Neural cell (in vitro differentiated cells): ENCODE measurements at regions not wholly inside any gene's neighbourhood (a gene's known extent, or its start where the extent isn't known, plus 50 kb on each side); places are given as distances from the start of the nearest gene placed in this dataset.

Source experiments
- H2AFZ ChIP-seq: fragments of 200-600, 300-800 bp; sonication (generic), shearing (Covaris generic); 2 replicates; pipeline ENCODE4 v1.6.0; 2014; ENCODE audit warnings: low read depth, mild to moderate bottlenecking, antibody characterized with exemption, low read length, moderate library complexity
- H3F3A ChIP-seq: fragments of 200-600 bp; shearing (Covaris generic); 2 replicates; pipeline ENCODE4 v1.6.1; 2016; ENCODE audit warnings: mild to moderate bottlenecking, moderate library complexity, mixed read lengths, antibody characterized with exemption, low read length; ENCODE audit not compliant: insufficient read depth, poor library complexity, severe bottlenecking
- H3K27ac ChIP-seq: fragments of 200-600, 300-800 bp; sonication (generic), shearing (Covaris generic); 2 replicates; pipeline ENCODE4 v1.5.1; 2014; ENCODE audit warnings: mild to moderate bottlenecking, low read length, moderate library complexity
- H3K27me3 ChIP-seq: fragments of 300-800, 200-600 bp; sonication (generic), shearing (Covaris generic); 2 replicates; pipeline ENCODE4 v1.6.0; 2014; ENCODE audit warnings: mild to moderate bottlenecking, low read depth, low read length, moderate library complexity; ENCODE audit not compliant: insufficient read depth
- H3K36me3 ChIP-seq: fragments of 300-800, 200-600 bp; sonication (generic), shearing (Covaris generic); 2 replicates; pipeline ENCODE4 v1.5.1; 2014; ENCODE audit warnings: mild to moderate bottlenecking, antibody characterized with exemption, low read length, moderate library complexity; ENCODE audit not compliant: insufficient read depth
- H3K4me2 ChIP-seq: fragments of 300-800, 200-600 bp; sonication (generic), shearing (Covaris generic); 2 replicates; pipeline ENCODE4 v1.6.0; 2014; ENCODE audit warnings: mild to moderate bottlenecking, low read length
- H3K4me3 ChIP-seq: fragments of 300-800, 200-600 bp; sonication (generic), shearing (Covaris generic); 2 replicates; pipeline ENCODE4 v1.5.1; 2014; ENCODE audit warnings: mild to moderate bottlenecking, low read length, moderate library complexity
- H3K79me2 ChIP-seq: fragments of 200-600 bp; shearing (Covaris generic); replicated peaks from 2 replicates; pipeline ENCODE4 v1.6.0; 2014; ENCODE audit warnings: mild to moderate bottlenecking, low read length, moderate library complexity; ENCODE audit not compliant: insufficient read depth
- H3K9ac ChIP-seq: fragments of 300-800, 200-600 bp; sonication (generic), shearing (Covaris generic); 2 replicates; pipeline ENCODE4 v1.6.1; 2016; ENCODE audit warnings: mild to moderate bottlenecking, low read length, mixed read lengths
- H3K9me2 ChIP-seq: fragments of 200-600 bp; shearing (Covaris generic); 2 replicates; pipeline ENCODE4 v1.6.1; 2016; ENCODE audit warnings: mild to moderate bottlenecking, low read length, mixed read lengths; ENCODE audit not compliant: insufficient read depth
- H3K9me3 ChIP-seq: fragments of 200-600, 300-800 bp; sonication (generic), shearing (Covaris generic); 2 replicates; pipeline ENCODE4 v1.6.1; 2016; ENCODE audit warnings: mild to moderate bottlenecking, mixed run types, low read length, moderate library complexity, mixed read lengths
- H4K20me1 ChIP-seq: fragments of 200-600 bp; shearing (Covaris generic); 2 replicates; pipeline ENCODE4 v1.6.1; 2016; ENCODE audit warnings: mild to moderate bottlenecking, mixed run types; ENCODE audit not compliant: insufficient read depth
- CTCF ChIP-seq: fragments of 450-650 bp; IDR thresholded peaks from 2 replicates; pipeline ENCODE4 v1.5.1; 2014; ENCODE audit warnings: antibody characterized with exemption, mild to moderate bottlenecking, moderate library complexity; ENCODE audit not compliant: poor library complexity, severe bottlenecking
- EP300 ChIP-seq: fragments of 450-650 bp; conservative IDR thresholded peaks from 2 replicates; pipeline ENCODE4 v1.6.1; 2014; ENCODE audit warnings: antibody characterized with exemption, mild to moderate bottlenecking, moderate library complexity; ENCODE audit not compliant: poor library complexity, severe bottlenecking
- EZH2 ChIP-seq: fragments of 200-600, 300-800 bp; shearing (Covaris generic), sonication (generic); IDR thresholded peaks from 2 replicates; pipeline ENCODE4 v1.6.1; 2014; ENCODE audit warnings: antibody characterized with exemption, low read length, borderline replicate concordance, mild to moderate bottlenecking; ENCODE audit not compliant: insufficient read depth, poor library complexity, severe bottlenecking
- MXI1 ChIP-seq: fragments of 450-650 bp; conservative IDR thresholded peaks from 2 replicates; pipeline ENCODE4 v1.6.1; 2014; ENCODE audit warnings: antibody characterized with exemption, mild to moderate bottlenecking; ENCODE audit not compliant: poor library complexity, severe bottlenecking
- POLR2AphosphoS5 ChIP-seq: IDR thresholded peaks from 2 replicates; pipeline ENCODE4 v1.6.1; 2012
- RAD21 ChIP-seq: fragments of 450-650 bp; conservative IDR thresholded peaks from 2 replicates; pipeline ENCODE4 v1.6.1; 2014; ENCODE audit warnings: antibody characterized with exemption, mild to moderate bottlenecking, moderate library complexity
- REST ChIP-seq: IDR thresholded peaks from 2 replicates; pipeline ENCODE4 v1.6.1; 2012; ENCODE audit warnings: borderline replicate concordance
- SMC3 ChIP-seq: fragments of 450-650 bp; conservative IDR thresholded peaks from 2 replicates; pipeline ENCODE4 v1.6.1; 2014; ENCODE audit warnings: antibody characterized with exemption, mild to moderate bottlenecking, moderate library complexity; ENCODE audit not compliant: poor library complexity
- TAF1 ChIP-seq: IDR thresholded peaks from 2 replicates; pipeline ENCODE4 v1.6.1; 2012; ENCODE audit warnings: low read depth

- no peak overlapping the region for H3K4me3 ChIP-seq
- TF ChIP-seq EP300 (no peak), CTCF (no peak), SMC3 (no peak), POLR2AphosphoS5 (no peak), REST (no peak), MXI1 (no peak), RAD21 (no peak), EZH2 (no peak), TAF1 (no peak)
- H3K9me3 ChIP-seq = no peaks in the 10 kb centered on the region
- no peaks in the 10 kb centered on the region for H3K27me3 ChIP-seq
- no peaks in the 10 kb centered on the region for H3K79me2 ChIP-seq
- no peak overlapping the region for H3K27ac ChIP-seq
- no peak overlapping the region for H3K9ac ChIP-seq
- H4K20me1 ChIP-seq = no peaks in the 10 kb centered on the region
- H2AFZ ChIP-seq = no peak overlapping the region
- H3F3A ChIP-seq = no peaks in the 10 kb centered on the region
- no peaks in the 10 kb centered on the region for H3K9me2 ChIP-seq
- no peaks in the 10 kb centered on the region for H3K36me3 ChIP-seq
- H3K4me2 ChIP-seq = no peak overlapping the region
These were observed 1145.9 kb upstream of the LRRTM3 start for GRCh38 chr10:65779985-65780384.

- Histone ChIP-seq H3K4me3 (no peak overlapping the region), H3F3A (no peaks in the 10 kb centered on the region), H3K9ac (no peak overlapping the region), H3K27ac (no peak overlapping the region), H2AFZ (no peak overlapping the region), H3K4me2 (no peak overlapping the region), H3K9me2 (no peaks in the 10 kb centered on the region), H3K9me3 (no peaks in the 10 kb centered on the region), H3K36me3 (no peaks in the 10 kb centered on the region), H3K27me3 (no peaks in the 10 kb centered on the region), H3K79me2 (no peaks in the 10 kb centered on the region), H4K20me1 (no peaks in the 10 kb centered on the region)
- TF ChIP-seq CTCF (no peak), SMC3 (no peak), POLR2AphosphoS5 (no peak), RAD21 (no peak), EZH2 (no peak), TAF1 (no peak), MXI1 (no peak), EP300 (no peak), REST (no peak)
These were observed 1139.6 kb upstream of the LRRTM3 start for GRCh38 chr10:65786279-65786678.
